Coronary artery (tissue), 2 donors: ENCODE measurements at regions not wholly inside any gene's neighbourhood (a gene's known extent, or its start where the extent isn't known, plus 50 kb on each side); places are given as distances from the start of the nearest gene placed in this dataset.

Experiments used
- DNase-seq: peaks from one replicate; pipeline ENCODE4 v3.0.0-alpha.2; 2017; ENCODE audit warnings: low spot score
- H3K27ac ChIP-seq, 2 donors: fragments of 200-600 bp; sonication (generic); one replicate each; pipeline ENCODE4 v1.5.1; 2016 to 2019
- H3K4me3 ChIP-seq: fragments of 200-600 bp; sonication (generic); 2 replicates; pipeline ENCODE4 v1.5.1; 2016; ENCODE audit warnings: mild to moderate bottlenecking, moderate library complexity
- CTCF ChIP-seq: fragments of 200-600 bp; sonication (generic); IDR thresholded peaks from one replicate; pipeline ENCODE4 v1.5.1; 2019; ENCODE audit warnings: antibody characterized with exemption

GRCh38 chr10:10118131-10118530 is 899.5 kb upstream of the CELF2 start:
- TF ChIP-seq CTCF = no peak
- DNase-seq = no peak
- H3K4me3 ChIP-seq = no peak overlapping the region
- no peak overlapping the region for H3K27ac ChIP-seq

- no peak overlapping the region for H3K4me3 ChIP-seq
- H3K27ac ChIP-seq = no peak overlapping the region
- TF ChIP-seq CTCF = no peak
- DNase-seq = no peak
Measured at GRCh38 chr10:10120671-10121070, 897.0 kb upstream of the CELF2 start.

- TF ChIP-seq CTCF = no peak
- DNase-seq = no peak
- H3K4me3 ChIP-seq = no peak overlapping the region
- H3K27ac ChIP-seq = no peak overlapping the region
Measured at GRCh38 chr10:10125676-10126075, 892.0 kb upstream of the CELF2 start.

- H3K27ac ChIP-seq = no peak overlapping the region
- DNase-seq = no peak
- no peak for TF ChIP-seq CTCF
- H3K4me3 ChIP-seq = no peak overlapping the region
Measured at GRCh38 chr10:10126218-10126617, 891.5 kb upstream of the CELF2 start.

- H3K4me3 ChIP-seq = no peak overlapping the region
- no peak for TF ChIP-seq CTCF
- no peak overlapping the region for H3K27ac ChIP-seq
- no peak for DNase-seq
Measured at GRCh38 chr10:10128387-10128786, 889.3 kb upstream of the CELF2 start.

- no peak for TF ChIP-seq CTCF
- no peak for DNase-seq
- no peak overlapping the region for H3K4me3 ChIP-seq
Measured at GRCh38 chr10:10130686-10131085, 887.0 kb upstream of the CELF2 start.

GRCh38 chr10:10132009-10132408 is 885.7 kb upstream of the CELF2 start:
- no peak for DNase-seq
- Histone ChIP-seq H3K4me3 (no peak overlapping the region), H3K27ac (no peak overlapping the region)
- TF ChIP-seq CTCF = no peak

More at GRCh38 chr10:10130686-10131085, 887.0 kb upstream of the CELF2 start:
- H3K27ac ChIP-seq = no peak overlapping the region
